Stimulated activated CD4-positive, alpha-beta T cell treated with anti-CD3 and anti-CD28 coated beads, TNF-alpha, amount 100 ng/mL, for 1 hour (primary cell): ENCODE measurements at regions not wholly inside any gene's neighbourhood (a gene's known extent, or its start where the extent isn't known, plus 50 kb on each side); places are given as distances from the start of the nearest gene placed in this dataset.
"Not testable (repeated sequence)": the region's sequence is repeated elsewhere in the genome, so short reads cannot be mapped to it uniquely, and the experiment has no call there.

ENCODE experiments used
- DNase-seq, 3 donors: peaks; one replicate each; pipeline ENCODE4 v3.0.0-alpha.2; 2020; ENCODE audit warnings: low read depth in 3 of 3, low spot score in 1 of 3

DNA sequence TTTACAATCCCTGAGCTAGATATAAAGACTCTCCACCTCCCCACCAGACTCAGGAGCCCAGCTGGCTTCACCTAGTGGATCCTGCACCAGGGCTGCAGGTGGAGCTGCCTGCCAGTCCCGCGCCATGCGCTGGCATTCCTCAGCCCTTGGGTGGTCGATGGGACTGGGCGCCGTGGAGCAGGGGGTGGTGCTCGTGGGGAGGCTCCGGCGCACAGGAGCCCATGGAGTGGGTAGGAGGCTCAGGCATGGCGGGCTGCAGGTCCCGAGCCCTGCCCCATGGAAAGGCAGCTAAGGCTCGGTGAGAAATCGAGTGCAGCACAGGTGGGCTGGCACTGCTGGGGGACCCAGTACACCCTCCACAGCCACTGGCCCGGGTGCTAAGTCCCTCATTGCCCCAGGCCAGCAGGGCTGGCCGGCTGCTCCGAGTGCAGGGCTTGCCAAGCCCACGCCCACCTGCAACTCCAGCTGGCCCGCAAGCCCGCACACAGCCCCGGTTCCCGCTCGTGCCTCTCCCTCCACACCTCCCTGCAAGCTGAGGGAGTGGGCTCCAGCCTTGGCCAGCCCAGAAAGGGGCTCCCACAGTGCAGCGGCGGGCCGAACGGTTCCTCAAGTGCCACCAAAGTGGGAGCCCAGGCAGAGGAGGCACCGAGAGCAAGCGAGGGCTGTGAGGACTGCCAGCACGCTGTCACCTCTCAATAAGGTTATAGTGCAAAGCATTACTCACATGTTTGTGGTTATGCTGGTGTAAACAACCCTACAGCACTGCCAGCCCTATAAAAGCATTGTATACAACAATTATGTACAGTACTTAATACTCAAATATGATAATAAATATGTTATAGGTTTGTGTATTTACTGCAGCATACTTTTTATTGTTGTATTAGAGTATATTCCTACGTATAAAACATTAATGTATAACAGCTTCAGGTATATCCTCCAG, 757.3 kb downstream of the SLC6A15 start:
- not testable (repeated sequence) for DNase-seq

DNA sequence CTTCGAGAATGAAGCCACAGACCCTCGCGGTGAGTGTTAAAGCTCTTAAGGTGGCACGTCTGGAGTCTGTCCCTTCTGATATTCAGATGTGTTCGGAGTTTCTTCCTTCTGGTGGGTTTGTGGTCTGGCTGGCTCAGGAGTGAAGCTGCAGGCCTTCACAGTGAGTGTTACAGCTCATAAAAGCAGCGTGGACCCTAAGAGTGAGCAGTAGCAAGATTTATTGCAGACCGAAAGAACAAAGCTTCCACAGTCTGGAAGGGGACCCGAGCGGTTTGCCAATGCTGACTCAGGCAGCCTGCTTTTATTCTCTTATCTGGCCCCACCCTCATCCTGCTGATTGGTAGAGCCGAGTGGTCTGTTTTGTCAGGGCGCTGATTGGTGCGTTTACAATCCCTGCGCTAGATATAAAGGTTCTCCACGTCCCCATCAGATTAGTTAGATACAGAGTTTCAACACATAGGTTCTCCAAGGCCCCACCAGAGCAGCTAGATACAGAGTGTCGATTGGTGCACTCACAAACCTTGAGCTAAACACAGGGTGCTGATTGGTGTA, 758.1 kb downstream of the SLC6A15 start:
- DNase-seq: not testable (repeated sequence)

DNA sequence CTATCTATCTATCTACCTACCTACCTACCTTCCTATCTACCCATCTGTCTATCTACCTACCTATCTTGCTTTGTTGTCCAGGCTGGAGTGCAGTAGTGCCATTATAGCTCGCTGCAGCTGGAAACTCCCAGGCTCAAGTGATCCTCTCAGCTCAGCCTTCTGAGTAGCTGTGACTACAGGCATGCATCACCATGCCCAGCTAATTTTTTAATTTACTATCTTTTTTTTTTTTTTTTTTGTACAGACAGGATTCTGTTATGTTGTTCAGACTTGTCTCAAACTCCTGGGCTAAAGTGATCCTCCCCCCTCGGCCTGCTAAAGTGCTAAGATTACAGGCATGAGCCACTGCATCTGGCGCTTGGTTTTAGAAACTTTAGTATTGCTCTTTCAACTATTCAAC, 762.4 kb downstream of the SLC6A15 start:
- DNase-seq: no peak

DNA sequence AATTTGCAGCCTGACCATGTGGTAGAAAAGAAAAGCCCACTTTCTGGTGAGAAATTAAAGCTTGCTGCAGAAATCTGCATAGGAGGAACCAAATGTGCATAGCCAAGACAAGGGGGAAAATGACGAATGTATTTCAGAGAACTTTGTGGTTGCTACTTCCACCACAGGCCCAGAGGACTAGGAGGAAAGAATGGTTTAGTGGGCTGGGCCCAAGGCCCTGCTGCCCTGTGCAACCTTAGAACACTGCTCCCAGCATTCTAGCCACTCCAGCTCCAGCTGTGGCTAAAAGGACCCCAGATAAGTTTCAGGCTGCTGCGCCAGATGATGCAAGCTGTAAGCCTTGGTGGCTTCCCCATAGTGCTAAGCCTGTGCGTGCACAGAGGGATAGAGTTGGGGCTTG, 764.3 kb downstream of the SLC6A15 start:
- no peak for DNase-seq

DNA sequence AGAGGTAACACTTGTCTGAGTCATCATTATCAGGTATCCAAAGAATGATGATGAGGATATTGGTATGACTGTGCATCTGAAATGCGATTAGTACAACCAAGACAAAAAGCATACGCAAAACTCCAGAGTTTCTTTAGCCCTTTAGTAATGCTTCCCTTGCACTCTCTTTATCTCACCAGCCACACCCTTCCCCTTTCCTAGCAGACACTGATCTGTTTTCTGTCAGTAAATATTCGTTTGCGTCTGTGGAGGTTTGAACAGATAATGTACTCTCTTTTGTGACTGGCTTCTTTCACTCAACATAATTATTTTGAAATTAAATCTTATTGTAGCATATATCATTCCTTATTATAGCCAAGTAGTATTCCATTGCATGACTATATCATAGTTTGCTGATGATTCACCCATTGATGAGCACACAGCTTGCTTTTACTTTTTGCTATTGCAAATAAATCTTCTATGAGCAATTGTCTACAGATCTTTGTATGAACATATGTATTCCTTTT, 775.7 kb downstream of the SLC6A15 start:
- no peak for DNase-seq

DNA sequence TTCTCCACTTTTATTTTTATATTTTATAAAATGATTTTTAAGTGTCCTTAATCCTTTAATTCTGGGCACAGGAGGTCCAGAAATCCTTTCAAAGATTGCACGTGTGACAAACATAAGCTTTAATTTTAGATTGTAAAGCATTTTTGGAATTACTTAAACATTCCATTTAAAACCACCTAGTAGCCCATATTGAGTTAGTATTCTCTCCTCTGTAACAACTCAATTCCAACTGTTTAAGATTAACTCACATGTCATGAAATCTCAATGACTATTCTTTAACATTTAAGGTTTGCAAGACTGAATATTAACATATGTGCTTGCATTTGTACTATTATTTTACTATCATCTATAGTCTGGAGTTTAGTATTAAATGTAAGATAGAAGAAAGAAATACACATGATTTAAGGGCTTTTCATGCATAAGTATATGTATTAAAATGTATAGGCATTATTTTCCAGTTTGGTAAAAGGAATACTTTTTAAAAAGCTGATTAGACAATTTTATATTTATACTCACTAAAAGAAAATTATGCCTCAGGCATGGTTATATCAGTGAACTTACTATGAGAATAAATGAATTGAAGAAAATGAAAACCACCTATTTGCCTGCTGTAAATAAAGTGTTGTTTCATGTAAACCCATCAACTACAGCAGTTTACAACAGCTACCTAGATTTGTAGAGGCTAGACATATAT, 776.9 kb downstream of the SLC6A15 start:
- DNase-seq: no peak

DNA sequence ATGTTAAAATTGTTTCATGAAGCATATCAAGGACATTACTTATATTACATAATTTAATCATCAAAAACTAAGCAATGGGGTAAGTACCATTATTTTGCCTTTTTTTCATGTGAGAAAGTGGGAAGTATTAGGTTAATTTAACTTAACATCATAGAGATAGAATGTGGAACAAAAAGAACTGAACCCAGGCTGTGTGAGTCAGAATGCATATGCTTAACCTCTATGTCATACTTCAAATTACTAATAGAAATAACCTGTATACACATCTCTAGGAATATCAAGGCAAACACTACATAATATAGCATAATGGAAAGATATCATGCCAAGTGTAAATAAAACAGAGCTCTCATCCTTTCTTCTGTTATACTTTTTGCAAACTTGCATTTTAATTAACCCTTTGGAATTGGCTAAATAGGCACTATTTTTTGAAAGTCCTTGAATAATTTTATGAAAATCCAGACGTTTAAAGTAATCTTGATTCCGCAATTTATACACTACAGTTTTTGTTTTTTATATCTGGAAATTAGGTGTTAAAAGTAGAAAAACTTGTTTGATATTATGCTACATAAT, 777.7 kb downstream of the SLC6A15 start:
- DNase-seq: no peak

DNA sequence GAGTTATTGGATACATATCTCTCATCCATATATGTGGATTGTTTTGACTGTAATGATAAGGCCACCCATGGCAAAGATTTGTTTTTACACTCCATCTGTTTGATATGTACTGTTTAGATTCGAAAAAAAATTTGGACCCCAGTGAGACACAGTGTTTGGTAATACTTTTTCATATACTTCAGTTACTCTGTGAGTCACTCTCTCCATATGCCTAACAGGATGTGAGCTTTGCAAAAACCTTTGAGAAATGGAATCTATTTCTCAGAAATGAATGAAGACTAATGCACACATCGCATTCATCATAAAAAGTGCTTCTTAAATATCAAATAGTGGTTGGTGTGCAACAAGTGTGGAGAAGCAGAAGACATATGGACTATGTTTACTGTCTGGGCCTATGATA, 781.5 kb downstream of the SLC6A15 start:
- no peak for DNase-seq

DNA sequence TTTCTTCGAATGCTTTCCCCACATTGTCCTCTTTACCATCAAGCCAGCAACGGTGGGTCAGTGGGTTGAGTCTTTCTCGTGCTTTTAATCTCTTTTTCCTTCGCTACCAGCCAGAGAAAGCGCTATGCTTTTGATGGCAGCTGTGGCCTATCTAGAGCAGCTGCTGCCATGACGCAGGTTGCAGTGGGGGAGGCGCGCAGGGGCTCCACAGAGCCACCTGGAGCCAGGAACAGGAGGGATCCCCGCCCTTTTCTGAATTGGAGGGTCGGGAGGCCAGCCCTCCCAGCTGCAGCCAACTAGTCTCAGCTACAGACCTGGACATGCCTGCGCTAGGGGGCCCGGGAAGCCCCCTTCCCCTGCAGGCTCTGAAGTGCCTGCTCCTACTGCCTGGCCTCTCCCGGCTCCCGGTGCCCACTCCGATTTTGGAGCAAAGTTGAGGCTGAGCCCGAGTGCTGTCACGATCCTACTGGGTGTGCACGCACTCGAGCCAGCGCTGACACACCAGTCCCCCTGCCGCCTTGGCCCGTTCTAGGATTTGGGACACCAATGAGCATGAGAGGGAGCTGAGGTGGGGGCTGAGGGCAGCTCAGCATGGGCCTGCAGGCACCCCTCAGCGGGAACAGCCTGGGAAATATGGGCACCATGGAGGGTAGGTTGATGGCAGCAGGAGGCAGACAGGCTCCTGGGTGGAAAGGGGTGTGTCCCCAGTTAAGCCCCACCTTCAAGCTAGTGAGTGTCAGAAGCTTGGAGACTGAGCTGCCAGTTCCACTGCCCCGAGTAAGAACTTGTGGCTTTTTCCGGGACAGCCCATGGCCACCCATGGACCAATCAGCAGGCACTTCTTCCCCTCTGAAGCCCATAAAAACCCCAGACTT, 784.2 kb downstream of the SLC6A15 start:
- no peak for DNase-seq

DNA sequence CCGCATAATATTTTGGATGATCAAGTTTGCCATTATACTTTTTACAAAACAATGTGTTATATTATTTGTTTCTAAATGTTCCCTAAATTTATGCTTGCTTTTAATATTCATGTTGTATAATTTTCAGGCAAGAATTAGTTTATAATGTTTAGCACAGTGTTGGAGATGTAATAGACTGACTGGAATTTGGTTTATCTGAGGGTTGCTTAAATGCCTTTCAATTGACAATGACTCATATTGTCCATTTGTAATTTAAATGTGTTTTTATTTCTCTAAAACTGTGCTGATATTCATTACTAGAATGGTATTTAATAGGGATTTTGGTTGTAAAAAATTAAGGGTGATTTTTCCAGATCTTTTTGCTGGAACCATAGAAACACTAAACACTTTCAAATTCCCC, 788.4 kb downstream of the SLC6A15 start:
- no peak for DNase-seq

DNA sequence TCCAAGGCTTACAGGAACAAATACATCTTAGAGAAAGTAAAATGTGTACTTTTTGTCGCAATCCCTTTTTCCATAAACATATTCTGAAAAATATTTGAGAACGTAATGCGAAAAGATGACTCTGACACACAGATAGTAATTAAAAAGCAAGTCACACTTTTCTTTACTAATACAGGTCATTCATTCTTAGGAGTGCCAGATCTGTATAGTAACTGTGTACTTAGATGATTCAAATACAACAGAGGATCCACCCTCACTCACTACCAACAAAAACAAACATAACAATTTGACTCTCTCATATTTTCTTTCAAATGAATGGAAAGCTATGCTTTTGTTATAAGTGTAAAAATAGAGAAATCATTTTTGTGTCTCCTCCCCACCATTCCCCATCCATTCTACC, 795.4 kb downstream of the SLC6A15 start:
- no peak for DNase-seq

DNA sequence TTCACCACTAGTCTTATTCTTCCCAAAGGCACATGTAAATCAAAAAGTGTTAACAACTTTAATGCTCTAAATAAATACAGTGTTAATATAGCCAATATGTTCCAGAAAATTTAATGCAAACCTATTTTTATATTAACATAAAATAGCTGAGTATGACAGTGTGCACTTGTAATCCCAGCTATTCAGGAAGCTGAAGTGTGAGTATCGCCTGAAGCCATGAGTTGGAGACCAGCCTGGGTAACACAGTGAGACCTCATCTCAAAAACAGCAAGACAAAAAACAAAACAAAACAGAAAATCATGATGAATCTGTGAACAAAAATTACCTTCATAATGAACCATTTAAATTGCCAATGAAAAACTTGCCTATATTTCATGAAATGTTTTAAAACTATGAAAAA, 798.9 kb downstream of the SLC6A15 start:
- no peak for DNase-seq

DNA sequence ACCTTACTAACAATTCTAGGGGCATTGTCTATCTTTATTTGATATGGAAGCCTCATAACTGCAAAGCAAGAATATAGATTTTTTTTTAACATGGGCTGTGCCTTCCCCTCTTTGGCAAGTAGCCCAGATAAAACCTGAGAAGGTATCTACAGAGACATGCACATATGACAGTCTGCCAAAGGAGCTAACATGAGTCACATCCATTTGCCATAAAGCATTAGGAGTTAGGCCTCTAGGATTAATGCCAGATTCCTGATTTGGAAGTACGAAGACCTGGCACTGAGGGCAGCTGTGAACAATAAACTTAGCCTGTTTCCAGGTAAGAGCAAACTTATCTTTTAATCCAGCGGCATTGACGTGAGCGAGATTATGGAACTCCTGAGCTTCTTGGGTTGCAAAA, 808.7 kb downstream of the SLC6A15 start:
- DNase-seq: not testable (repeated sequence)

DNA sequence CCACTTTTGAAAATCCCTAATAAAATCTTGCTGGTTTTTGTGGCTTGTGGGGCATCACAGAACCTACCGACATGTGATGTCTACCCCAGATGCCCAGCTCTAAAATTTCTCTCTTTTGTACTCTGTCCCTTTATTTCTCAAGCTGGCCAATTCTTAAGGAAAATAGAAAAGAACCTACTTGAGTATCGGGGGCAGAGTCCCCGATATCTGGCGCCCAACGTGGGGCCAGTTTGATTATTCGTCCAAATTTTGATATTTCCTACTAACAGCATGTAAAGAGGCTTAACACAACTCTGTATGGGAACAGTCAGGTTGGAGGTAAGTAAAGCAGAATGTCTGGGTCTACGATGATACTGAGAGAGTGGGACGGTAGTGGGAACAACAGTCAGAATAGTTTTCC, 810.6 kb downstream of the SLC6A15 start:
- DNase-seq: not testable (repeated sequence)

DNA sequence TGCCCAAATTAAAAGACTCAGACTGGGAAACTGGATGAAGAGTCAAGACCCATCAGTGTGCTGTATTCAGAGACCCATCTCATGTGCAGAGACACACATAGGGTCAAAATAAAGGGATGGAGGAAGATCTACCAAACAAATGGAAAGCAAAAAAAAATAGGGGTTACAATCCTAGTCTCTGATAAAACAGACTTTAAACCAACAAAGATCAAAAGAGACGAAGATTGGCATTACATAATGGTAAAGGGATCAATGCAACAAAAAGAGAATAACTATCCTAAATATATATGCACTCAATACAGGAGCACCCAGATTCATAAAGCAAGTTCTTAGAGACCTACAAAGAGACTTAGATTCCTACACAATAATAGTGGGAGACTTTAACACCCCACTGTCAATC, 813.0 kb downstream of the SLC6A15 start:
- not testable (repeated sequence) for DNase-seq

DNA sequence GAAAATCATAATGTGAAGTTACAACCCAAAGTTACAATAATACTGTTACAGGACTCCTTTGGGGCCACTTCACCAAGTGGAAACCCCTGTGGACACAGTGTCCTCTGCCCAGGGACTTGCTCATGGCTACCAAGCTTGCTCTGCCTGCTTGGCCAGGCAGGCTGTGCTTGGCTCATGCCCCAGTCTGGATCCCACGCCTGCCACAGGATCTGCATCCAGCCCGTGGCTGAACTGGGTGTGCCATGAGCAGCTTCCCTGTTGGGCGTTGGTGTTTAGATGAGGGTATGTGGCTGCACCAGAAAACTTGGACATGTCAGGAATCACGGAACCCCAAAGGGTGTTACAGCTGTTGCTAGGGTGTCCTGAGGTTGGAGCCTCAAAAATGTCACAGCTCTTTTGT, 820.9 kb downstream of the SLC6A15 start:
- DNase-seq: no peak

DNA sequence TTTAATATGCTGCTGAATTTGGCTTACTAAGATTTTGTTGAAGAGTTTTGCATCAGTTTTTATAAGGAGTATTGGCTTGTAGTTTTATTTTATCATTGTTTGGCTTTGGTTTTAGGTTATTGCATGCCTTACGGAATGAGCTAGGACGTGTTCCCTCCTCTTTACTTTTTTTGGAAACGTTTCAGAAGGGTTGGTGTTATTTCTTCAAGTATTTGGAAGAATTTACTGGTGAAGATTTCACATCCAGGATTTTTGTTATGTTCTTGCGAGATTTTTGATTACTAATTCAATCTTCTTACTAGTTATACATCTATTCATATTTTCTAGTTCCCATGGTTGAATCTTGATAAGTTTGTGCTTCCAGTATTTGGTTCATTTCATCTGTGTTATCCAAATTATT, 823.2 kb downstream of the SLC6A15 start:
- no peak for DNase-seq

DNA sequence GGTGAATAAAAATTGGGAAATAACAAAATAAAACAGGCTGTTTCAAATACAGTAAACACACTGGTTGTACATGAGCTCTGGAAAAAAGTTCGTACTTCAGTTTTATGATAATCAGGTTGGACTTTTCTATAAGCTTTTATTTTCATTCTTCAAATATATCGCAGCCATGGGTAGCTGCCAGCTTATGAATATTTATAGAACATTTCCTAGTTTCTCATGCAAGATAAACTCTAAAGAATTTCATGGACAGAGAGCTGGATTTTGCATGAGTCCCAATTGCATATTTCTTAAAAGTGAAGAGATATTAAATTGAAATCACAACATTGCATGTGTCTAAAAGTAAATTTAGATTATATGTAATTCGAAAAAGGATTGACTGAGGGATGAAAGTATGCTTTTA, 827.6 kb downstream of the SLC6A15 start:
- DNase-seq: no peak

DNA sequence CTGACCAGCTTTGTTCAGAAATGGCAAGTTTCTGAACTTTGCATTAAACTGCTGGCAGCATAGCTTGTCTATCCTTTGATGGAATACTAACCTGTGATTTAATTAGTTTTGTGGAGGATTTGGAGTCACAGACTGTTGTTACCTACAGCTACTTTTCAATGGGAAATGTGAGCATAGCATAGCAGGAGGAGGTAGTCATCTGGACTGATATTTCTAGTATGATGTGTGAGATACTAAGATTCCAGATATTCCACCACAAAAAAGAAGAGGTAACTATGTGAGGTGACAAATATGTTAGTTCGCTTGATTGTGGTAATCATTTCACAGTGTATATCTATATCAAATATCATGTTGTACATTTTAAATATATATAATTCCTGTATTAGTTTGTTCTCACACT, 833.0 kb downstream of the SLC6A15 start:
- DNase-seq: no peak

DNA sequence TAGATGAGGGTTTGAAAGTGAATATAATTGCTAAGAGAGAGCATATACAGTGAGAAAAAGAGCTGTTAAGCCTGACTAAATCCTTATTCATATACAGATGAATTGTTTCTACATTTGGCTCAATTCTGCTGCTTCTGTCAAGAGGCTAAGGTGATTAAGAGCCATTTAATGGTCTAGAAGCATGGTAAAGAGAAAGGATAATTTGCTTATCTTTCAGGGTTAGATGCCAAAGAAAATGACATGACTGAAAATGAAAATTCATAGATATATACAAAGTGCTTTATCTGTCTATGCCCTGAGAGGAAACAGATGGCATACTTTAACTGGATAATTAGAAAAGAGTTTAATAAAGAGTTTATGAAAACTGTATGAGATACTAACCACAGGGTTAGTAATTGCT, 834.9 kb downstream of the SLC6A15 start:
- no peak for DNase-seq

DNA sequence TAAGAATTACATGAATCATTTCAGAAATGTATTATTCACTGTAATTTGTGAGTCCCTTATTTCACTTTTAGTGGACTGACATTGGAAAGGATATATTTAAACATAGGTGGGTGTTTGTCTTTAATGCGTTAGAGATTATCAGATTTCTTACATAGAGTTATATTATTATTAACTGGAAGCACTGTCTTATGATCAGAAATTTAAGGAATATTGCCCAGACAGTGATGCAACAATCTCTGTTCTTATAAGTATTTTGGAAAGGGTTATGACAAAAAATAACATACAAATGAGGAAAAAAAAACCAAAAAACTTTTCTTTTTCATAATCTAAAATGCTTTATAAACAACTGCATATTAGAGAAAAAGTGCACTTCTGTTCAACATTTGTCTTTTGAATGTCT, 836.6 kb downstream of the SLC6A15 start:
- DNase-seq: no peak
